HG02970 (cell line): ENCODE measurements at regions not wholly inside any gene's neighbourhood (a gene's known extent, or its start where the extent isn't known, plus 50 kb on each side); places are given as distances from the start of the nearest gene placed in this dataset.
"Not testable (repeated sequence)": the region's sequence is repeated elsewhere in the genome, so short reads cannot be mapped to it uniquely, and the experiment has no call there.

Experiments
- ATAC-seq: cut with Tn5 transposase; IDR thresholded peaks from one replicate; pipeline ENCODE4 v1.9.1; 2021; ENCODE audit warnings: mild to moderate bottlenecking, moderate library complexity, moderate number of reproducible peaks; ENCODE audit not compliant: unreplicated experiment, low FRiP score

DNA sequence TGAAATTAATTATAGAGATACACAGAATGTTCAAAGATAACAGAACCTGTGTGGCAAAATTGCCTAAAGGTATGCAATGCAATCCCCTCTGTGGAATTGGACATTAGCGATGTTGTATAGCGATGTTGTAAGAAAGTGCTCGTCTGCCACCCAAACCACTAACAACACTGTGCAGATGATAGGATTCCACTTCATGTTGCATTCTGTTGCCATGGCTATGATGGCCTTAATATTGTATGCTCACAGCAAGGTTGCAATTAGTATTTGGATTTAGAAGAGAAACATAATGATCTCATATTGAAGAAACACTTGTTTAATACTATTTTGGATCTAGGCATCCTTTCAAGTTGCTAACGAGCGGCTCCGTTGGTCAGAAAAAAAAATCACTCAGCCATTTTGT is 260.3 kb downstream of the BCAT1 start:
- ATAC-seq, result no peak

DNA sequence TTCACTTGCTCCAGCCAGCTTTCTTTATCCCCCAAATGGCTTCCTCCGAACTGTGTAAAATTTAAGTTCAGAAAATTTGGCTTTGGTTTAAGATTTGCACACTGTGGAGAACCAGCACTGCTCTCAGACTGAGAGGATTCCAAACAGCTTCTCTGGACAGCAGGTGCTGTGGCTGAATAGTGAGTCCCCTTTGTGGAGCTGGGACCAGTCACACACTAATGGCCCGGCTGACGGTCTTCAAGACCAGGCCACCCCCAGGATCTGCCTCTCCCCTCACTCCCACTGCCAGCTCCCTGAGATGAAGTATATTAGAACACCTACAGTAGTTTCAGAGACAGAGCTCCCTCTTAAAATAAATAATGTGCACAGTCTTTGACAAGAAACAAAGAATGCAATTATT is 267.3 kb downstream of the BCAT1 start:
- ATAC-seq, result no peak

DNA sequence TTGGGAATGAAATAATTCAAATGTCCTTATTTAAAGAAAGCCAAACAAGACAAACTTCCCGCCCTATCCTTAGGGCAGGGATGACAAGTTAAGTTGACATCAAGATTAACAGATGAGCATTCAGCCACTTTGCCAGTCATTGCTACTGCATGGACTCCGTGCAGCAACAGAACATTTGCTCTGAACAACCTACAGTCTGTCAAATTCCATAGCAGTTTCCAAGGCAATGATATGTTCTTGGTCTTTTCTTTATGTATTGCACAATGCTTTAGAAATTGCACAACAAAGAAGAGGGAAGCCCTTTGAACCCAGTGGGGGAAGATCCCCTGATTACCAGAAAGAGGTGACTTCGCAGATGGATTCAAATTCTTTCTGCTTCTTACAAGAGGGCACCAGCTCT is 269.8 kb downstream of the BCAT1 start:
- ATAC-seq, result no peak

DNA sequence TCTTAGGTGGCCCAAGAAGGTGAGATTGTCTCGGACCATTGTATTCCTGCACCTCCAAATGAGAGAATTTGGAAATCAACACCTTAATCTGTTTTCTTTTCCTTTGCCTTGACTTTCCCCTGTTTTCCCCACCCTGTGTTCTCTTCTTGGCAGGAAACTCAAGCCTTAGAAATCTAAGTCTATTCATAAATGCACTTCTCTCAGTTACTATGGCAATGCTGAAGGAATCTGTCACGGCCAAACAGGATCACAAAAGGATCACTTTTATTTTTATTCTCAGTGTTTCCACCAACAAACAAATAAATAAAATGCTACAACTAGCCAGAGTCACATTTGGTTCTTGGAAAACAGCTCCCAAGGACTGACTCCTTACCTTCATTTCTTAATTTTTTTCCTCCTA is 270.5 kb downstream of the BCAT1 start:
- ATAC-seq, result no peak

DNA sequence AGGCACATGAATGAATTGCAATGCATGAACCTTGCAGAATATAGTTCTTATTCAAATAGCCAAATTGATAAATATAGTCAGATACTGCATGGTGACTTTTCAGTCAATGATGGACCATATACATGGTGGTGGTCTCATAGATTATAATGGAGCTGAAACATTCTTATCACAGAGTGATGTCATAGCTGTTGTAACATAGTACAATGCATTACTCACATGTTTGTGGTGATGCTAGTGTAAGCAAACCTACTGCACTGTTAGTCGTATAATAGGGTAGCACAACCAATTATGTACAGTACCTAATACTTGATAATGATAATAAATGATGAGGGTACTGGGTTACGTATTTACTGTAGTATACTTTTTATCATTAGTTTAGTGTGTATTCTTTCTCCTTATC is 280.3 kb downstream of the BCAT1 start:
- ATAC-seq, result no peak

DNA sequence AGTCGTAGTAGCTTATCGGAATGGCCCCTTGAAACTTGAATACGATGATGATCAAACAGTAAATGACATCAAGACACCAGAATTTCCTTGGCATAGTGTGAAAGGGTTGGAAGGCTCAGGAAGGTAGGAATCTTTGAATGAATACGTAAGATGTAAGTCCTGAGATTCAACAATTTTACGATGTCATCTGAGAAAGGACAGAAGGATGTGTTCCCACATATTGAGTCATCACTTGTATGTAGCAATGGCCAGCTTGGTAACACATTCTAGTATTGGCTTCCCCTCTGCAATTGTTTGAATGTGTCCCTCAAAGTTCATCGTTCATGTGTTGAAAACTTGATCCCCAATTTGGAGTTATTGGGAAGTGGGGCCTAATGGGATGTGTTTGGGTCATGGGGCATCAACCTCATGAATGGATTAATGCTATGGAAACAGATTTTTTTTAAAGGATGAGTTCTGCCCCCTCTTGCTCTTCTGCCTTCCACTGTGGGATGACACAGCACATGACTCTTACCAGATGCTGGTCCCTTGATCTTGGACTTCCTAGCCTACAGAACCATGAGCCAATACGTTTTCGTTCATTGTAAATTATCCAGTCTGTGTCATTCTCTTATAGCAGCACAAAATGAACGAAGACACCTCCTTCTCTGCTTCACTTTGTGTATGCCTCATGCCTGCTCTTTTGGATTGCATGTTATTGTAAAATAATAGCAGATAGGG is 284.6 kb downstream of the BCAT1 start:
- no peak for ATAC-seq

DNA sequence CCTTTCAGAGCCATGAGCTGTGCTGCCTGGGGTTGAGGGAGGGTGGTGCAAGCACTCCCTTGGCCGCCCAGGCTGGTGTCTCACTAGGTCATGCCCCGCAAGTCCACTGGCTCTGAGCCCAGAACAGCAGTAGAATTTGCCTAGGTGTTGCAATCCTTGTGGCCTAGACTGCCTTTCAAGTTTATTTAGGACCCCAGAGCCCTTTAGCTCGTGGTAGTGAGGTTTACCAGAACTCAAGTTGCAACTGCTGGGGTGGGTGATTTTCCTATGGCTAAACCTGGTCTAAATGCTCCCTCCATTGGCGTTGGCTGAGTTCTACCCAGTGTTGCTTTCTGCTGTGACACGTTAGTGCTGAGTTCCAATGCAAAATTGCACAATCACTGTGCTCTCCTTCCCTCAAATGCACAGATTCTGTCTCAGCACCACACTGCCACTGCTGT is 287.2 kb downstream of the BCAT1 start:
- no peak for ATAC-seq

DNA sequence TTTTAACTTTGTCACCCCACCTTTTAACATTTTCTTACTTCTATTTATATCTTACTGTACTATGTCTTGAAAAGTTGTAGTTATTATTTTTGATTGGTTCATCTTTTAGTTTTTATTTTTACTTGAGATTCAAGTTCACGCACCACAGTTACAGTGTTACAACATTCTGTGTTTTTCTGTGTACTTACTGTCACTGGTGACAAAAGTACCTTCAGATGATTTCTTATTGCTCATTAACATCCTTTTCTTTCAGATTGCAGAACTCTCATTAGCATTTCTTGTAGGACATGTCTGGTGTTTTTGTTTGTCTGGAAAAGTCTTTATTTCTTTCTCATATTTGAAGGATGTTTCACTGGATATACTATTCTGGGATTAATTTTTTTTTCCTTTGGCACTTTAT is 289.9 kb downstream of the BCAT1 start:
- ATAC-seq, result no peak

DNA sequence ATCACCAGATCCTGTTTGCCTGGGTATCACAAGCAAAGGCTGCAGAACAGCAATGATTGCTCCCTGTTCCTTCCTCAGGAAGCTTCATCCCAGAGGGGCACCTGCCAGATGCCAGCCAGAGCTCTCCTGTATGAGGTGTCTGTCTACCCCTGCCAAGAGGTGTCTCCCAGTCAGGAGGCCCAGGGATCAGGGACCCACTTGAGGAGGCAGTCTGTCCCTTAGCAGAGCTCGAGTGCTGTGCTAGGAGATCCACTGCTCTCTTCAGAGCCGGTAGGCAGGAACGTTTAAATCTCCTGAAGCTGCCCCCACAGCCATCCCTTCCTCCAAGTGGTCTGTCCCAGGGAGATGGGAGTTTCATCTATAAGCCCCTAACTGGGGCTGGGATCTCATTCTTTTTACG is 294.6 kb downstream of the BCAT1 start:
- not testable (repeated sequence) for ATAC-seq

DNA sequence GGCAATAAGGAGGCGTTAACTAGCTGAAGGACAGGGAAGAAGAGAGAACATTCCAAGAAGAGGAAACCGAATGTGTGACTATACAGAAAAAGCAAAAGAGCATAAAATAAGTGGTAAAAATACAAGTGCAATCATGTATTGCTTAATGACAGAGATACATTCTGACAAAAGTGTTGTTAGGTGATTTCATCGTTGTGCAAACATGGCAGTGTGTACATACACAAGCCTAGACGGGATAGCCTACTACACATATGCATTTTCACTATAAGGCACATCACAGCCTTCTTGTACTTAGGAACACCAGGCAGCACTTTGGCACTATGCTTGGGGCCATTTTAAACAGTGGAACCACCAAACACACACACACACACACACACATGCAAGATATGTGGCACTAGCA is 299.3 kb downstream of the BCAT1 start:
- no peak for ATAC-seq

DNA sequence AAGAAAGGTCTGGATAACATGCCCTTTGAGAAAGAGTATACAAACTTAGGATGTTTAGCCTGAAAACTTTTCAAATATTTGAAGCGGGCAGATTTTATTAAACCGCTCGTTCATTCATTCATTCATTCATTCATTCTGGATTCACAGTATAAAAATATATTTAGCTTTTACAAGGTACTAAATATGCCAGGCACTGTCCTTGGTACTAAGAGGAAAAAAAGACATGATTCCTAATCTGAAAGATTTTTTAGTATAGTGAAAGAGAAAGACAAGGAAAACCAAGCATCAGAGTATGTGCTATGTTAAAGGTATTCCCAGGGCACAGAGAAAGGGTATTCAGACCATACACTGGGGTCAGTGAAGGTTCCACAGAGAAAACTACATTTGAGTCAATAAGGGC is 299.7 kb downstream of the BCAT1 start:
- ATAC-seq, result no peak

DNA sequence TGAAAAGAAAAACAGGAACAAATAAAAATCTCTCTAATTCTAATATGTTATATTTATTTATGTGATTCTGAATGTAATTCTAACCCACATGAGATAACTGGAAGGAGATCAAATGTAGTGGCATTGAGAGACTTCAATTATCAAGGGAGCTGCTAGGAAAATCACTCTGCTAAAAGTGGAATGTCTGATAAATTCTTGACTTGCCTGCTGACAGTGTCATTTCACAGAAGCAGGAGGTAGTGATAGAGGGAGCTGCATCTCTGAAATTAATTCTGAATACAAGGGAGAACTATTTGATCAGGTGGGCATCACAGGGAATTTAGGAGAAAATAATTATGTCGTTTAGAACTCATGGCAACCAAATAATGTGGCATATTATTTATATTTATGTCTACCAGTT is 303.6 kb downstream of the BCAT1 start:
- no peak for ATAC-seq

DNA sequence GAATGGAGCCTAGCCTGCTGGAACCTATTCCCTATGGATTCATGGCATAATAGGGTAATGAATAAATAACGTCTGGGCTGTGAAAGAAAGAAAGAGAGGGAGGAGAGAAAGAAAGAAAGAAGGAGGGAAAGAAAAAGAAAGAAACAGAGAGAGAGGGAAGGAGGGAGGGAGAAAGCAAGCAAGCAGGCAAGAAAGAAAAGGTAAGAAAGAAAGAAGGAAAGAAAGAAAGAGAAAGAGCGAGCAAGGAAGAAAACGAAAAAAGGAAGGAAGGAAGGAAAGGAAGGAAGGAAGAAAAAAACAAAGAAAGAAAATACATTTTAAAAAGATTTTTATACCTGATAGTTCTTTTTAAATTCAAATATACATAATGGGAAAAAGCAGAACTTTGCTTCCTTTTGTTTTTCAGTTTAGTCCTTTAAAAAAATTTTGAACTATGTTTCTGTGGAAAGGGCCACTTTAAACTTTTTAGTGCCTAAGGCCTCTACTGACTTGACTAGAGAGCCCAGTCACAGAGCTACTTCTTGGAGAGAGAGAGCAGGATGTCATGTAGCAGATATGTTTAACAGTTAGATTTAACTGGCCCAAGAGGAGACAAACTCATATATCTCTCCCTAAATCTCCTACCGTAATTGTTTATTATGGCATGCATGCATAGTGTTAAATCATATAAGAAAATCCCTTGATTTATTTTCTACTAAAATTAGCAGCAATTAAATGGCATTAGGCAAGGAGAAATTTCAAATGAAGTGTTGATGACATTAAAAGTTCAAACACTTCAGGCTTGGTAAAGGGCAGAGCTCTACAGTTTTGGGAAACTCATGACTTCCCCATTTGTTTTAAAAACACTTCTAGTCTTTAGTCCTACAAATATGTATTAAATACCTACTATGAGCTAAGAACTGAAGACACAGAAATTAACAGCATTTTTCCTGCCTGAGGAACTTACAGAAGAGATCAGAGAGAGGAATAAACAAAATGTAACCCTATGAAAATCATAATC is 305.5 kb downstream of the BCAT1 start:
- ATAC-seq, result no peak

DNA sequence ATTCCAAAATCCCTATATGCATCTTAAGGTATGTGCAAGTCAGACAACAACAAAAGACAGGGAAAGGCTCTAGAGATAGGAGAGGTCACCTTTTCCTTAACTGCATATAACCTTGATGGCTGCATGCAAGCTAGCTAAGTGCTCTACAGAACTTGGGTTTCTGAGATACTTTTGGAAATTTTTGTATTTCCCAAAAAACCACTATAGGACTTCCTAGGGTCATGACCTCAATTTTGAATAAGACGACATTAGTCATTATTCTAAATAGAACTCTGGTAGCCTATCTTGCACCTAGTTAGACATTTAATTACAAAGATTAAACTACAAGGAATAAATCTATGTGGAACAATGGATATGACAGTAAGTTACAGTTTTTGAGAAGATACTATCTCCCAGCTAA is 309.3 kb downstream of the BCAT1 start:
- ATAC-seq, result no peak

DNA sequence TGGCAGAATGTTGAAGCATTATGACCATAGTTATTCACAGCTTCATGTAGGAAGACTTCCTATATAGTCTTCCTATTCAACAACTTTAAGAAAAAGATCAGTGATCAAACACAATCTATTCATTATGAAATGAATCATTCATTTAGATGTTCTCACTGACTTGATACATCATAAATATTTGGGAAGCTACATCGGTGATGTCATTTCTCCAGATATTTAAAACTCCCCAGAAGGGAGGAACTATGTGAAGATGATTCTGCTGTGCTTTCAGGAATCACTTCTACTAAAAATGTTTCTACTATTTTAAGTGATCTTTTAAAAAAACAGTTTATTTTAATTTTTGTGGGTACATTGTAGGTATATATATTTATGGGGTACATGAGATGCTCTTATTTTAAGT is 316.4 kb downstream of the BCAT1 start:
- no peak for ATAC-seq

DNA sequence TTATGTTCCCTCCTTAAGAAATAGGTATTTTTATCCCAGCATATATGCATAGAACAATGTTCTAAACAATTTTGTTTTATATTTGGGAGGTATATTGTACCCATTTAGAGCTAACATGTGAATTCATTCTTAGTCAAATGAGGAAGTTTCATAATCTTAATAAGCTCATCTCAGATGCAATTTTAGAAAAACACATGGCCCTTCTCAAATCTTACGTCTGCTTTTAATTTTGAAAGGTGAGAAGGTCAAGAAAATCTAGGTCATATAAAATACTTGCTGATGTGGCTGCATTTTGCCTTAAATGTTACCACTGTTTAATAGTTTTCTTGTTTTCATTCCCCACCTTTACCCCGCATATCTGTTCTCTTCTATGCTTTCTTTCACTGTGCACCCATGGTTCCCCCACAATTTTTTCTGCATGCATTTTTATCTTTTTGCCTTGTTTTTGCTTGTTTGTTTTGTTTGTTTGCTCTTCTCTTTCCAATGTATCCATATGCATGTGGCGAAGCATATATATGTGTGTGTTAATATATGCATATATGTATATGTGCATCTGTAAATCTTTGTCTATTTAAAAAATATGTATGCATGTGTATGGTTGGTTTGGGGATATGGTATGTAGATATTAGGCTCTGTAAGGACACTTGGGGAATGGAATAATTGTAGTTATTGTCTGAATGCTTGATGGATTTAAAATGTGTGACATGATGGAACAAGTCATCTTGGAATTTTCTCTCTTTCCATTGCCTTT is 317.1 kb downstream of the BCAT1 start:
- ATAC-seq, result no peak

DNA sequence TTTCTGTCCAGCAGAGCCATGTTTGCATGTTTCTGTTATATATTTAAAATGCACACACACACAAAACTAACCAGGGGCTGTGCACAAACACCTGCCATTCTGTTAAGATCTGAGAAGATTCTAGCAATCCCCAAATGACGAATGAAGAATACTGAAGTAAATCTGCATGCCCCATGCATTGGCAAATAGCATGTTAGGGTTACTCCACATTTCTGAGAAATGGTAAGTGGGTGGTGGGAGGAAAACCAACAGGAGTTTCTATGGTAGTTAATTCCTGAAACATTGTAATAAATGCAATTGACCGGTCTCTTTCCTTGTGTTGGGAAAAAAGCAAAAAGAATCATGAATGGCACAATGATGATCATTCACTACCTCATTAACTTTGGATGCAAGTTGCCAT is 318.0 kb downstream of the BCAT1 start:
- ATAC-seq, result no peak

DNA sequence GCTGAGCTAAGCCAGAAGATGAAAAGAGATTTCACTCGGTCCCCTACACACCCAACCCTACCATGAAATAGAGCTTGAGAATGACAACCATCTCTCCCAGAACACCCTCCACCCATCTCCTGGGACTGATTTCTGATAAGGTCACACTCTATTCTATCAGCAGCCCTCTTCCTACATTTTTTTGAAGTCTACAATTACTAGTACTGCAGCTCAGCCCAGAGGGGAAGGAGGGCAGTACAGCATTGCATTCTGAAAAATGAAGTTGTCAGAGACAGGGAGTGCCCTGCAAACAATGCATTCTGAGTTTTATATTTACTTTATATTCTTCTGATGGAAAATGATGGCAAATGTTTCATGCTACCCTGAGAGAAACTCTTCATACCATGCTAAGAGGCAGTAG is 318.5 kb downstream of the BCAT1 start:
- ATAC-seq, result no peak

DNA sequence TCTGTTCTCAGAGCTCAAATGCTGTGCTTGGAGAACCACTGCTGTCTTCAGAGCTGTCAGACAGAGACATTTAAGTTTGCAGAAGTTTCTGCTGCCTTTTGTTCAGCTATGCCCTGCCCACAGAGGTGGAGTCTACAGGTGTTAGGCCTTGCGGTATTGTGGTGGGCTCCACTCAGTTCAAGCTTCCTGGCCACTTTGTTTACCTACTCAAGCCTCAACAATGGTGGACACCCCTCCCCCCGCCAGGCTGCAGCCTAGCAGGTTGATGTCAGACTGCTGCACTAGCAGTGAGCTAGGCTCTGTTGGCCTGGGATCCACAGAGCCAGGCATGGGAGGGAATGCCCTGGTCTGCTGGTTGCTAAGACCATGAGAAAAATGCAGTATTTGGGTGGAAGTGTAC is 323.8 kb downstream of the BCAT1 start:
- ATAC-seq, result no peak

DNA sequence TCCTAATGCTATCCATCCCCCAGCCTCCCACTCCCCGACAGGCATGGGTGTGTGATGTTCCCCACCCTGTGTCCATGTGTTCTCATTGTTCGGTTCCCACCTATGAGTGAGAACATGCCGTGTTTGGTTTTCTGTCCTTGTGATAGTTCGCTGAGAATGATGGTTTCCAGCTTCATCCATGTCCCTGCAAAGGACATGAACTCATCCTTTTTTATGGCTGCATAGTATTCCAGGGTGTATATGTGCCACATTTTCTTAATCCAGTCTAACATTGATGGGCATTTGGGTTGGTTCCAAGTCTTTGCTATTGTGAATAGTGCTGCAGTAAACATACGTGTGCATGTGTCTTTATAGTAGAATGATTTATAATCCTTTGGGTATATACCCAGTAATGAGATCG is 328.9 kb downstream of the BCAT1 start:
- not testable (repeated sequence) for ATAC-seq

DNA sequence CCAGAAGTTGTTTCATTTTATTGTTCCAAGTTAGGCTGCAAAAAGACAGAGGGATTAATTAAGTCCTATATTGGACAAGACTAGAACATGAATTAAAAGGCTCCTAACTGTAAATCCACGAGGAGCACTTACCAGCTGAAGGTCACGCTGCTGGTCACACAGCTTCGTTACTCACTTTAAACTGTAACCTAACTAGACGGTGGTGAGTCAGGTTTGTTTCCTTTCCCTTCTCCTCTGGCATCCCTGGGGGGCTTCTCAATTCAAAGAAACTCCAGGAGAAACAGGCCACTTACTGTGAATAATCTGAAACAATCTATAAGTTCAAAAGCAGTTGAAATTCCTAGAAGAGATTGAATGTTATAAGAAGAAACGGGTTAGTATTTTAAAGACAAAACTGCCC is 331.4 kb downstream of the BCAT1 start:
- no peak for ATAC-seq
